SU-DHL-6 (cell line): ENCODE measurements at regions not wholly inside any gene's neighbourhood (a gene's known extent, or its start where the extent isn't known, plus 50 kb on each side); places are given as distances from the start of the nearest gene placed in this dataset.

ENCODE experiments used
- H2AFZ ChIP-seq: fragments of 200-600 bp; sonication (generic); 2 replicates; pipeline ENCODE4 v1.6.1; 2014; ENCODE audit warnings: low read depth, mild to moderate bottlenecking, moderate library complexity, mixed read lengths, antibody characterized with exemption, low read length; ENCODE audit not compliant: severe bottlenecking
- H3F3A ChIP-seq: fragments of 200-600 bp; shearing (Covaris generic); 2 replicates; pipeline ENCODE4 v1.6.0; 2016; ENCODE audit warnings: antibody characterized with exemption, mild to moderate bottlenecking; ENCODE audit not compliant: insufficient read depth
- H3K27ac ChIP-seq: fragments of 200-600 bp; sonication (generic); 2 replicates; pipeline ENCODE4 v1.5.1; 2016; ENCODE audit warnings: low read depth, mild to moderate bottlenecking, low read length, moderate library complexity, mixed read lengths
- H3K27me3 ChIP-seq: fragments of 200-600 bp; sonication (generic), shearing (Covaris generic); 2 replicates; pipeline ENCODE4 v1.6.0; 2014; ENCODE audit warnings: mild to moderate bottlenecking, low read length
- H3K36me3 ChIP-seq: fragments of 200-600 bp; sonication (generic); 2 replicates; pipeline ENCODE4 v1.6.1; 2014; ENCODE audit warnings: mild to moderate bottlenecking, low read length, mixed read lengths
- H3K4me2 ChIP-seq: fragments of 300-600, 200-600 bp; shearing (Covaris generic), sonication (generic); 2 replicates; pipeline ENCODE4 v1.6.0; 2014; ENCODE audit warnings: low read length, low read depth, mild to moderate bottlenecking; ENCODE audit not compliant: poor library complexity, severe bottlenecking
- H3K4me3 ChIP-seq: fragments of 200-600 bp; sonication (generic); 2 replicates; pipeline ENCODE4 v1.5.1; 2014; ENCODE audit warnings: antibody characterized with exemption, low read length, mild to moderate bottlenecking, mixed read lengths; ENCODE audit not compliant: insufficient read depth, poor library complexity, severe bottlenecking
- H3K79me2 ChIP-seq: fragments of 200-600 bp; sonication (generic); 2 replicates; pipeline ENCODE4 v1.6.1; 2014; ENCODE audit warnings: mild to moderate bottlenecking, low read length, moderate library complexity; ENCODE audit not compliant: insufficient read depth
- H3K9ac ChIP-seq: fragments of 200-600 bp; sonication (generic); 2 replicates; pipeline ENCODE4 v1.7.0; 2014; ENCODE audit warnings: mild to moderate bottlenecking, low read length
- H3K9me2 ChIP-seq: fragments of 200-600 bp; sonication (generic); replicated peaks from 2 replicates; pipeline ENCODE4 v1.6.1; 2014; ENCODE audit warnings: low read length; ENCODE audit not compliant: insufficient read depth
- H3K9me3 ChIP-seq: fragments of 200-600 bp; sonication (generic); 2 replicates; pipeline ENCODE4 v1.6.1; 2014; ENCODE audit warnings: low read length, mixed read lengths; ENCODE audit not compliant: insufficient read depth
- H4K20me1 ChIP-seq: fragments of 200-600 bp; sonication (generic); 2 replicates; pipeline ENCODE4 v1.6.1; 2014; ENCODE audit warnings: low read depth, mild to moderate bottlenecking, antibody characterized with exemption, low read length, moderate library complexity, mixed read lengths
- CTCF ChIP-seq: fragments of 200-600 bp; sonication (generic); IDR thresholded peaks from one replicate; pipeline ENCODE4 v1.5.1; 2017; ENCODE audit warnings: antibody characterized with exemption, mild to moderate bottlenecking, low read length, moderate library complexity; ENCODE audit not compliant: insufficient read depth, poor library complexity, severe bottlenecking
- EZH2phosphoT487 ChIP-seq: fragments of 200-600 bp; sonication (generic), shearing (Covaris generic); conservative IDR thresholded peaks from 2 replicates; pipeline ENCODE4 v1.6.1; 2018; ENCODE audit warnings: mild to moderate bottlenecking, antibody characterized with exemption, low read length, moderate library complexity, mixed read lengths

GRCh38 chr3:106256249-106256957, 387.6 kb upstream of the CBLB start:
- Histone ChIP-seq H3K27ac (peak overlapping the region; percentile 92), H2AFZ (peak overlapping the region; percentile 77), H3K4me2 (peak overlapping the region; percentile 92), H3K79me2 (peaks cover 55% of the 10 kb centered on the region), H3K9me2 (no peaks in the 10 kb centered on the region), H4K20me1 (no peaks in the 10 kb centered on the region), H3K27me3 (no peaks in the 10 kb centered on the region), H3K4me3 (peak overlapping the region; percentile 97), H3F3A (peaks cover 14% of the 10 kb centered on the region; the same call in 1 of the 2 replicates), H3K36me3 (peaks cover 11% of the 10 kb centered on the region), H3K9me3 (no peaks in the 10 kb centered on the region), H3K9ac (peak overlapping the region; percentile 96)
- TF ChIP-seq CTCF (no peak), EZH2phosphoT487 (no peak)

GRCh38 chr3:106257172-106257571, 388.4 kb upstream of the CBLB start:
- H3K79me2 ChIP-seq: peaks cover 55% of the 10 kb centered on the region
- peak overlapping the region; percentile 96 for H3K9ac ChIP-seq
- H3K36me3 ChIP-seq: peaks cover 5% of the 10 kb centered on the region
- H4K20me1 ChIP-seq: no peaks in the 10 kb centered on the region
- H3K27me3 ChIP-seq: no peaks in the 10 kb centered on the region
- peak overlapping the region; percentile 77 for H2AFZ ChIP-seq
- H3K9me3 ChIP-seq: no peaks in the 10 kb centered on the region
- peak overlapping the region; percentile 92 for H3K4me2 ChIP-seq
- TF ChIP-seq CTCF: no peak
- TF ChIP-seq EZH2phosphoT487: no peak
- peaks cover 14% of the 10 kb centered on the region; the same call in 1 of the 2 replicates for H3F3A ChIP-seq
- no peaks in the 10 kb centered on the region for H3K9me2 ChIP-seq
- peak overlapping the region; percentile 92 for H3K27ac ChIP-seq
- peak overlapping the region; percentile 97 for H3K4me3 ChIP-seq

GRCh38 chr3:106261396-106261795, 392.6 kb upstream of the CBLB start:
- H3K27ac ChIP-seq: no peak overlapping the region
- no peaks in the 10 kb centered on the region for H3K36me3 ChIP-seq
- peaks cover 23% of the 10 kb centered on the region for H3K79me2 ChIP-seq
- H4K20me1 ChIP-seq: no peaks in the 10 kb centered on the region
- no peaks in the 10 kb centered on the region for H3K9me3 ChIP-seq
- no peak overlapping the region for H3K4me2 ChIP-seq
- peaks cover 3% of the 10 kb centered on the region; the same call in 1 of the 2 replicates for H3F3A ChIP-seq
- no peak overlapping the region for H3K4me3 ChIP-seq
- no peak overlapping the region for H2AFZ ChIP-seq
- TF ChIP-seq EZH2phosphoT487 (no peak), CTCF (no peak)
- H3K27me3 ChIP-seq: no peaks in the 10 kb centered on the region
- H3K9me2 ChIP-seq: no peaks in the 10 kb centered on the region
- H3K9ac ChIP-seq: no peak overlapping the region
